ENCODE measurements at regions not wholly inside any gene's neighbourhood (a gene's known extent, or its start where the extent isn't known, plus 50 kb on each side); places are given as distances from the start of the nearest gene placed in this dataset.

GRCh38 chr11:27909386-27909785 lies 198.6 kb downstream of the KIF18A start:
- DNase-seq (ENCODE audit: low read depth in 2 of 2) = no peak
- TF ChIP-seq CTCF (IDR thresholded peaks at IDR 0.05; ENCODE audit: low read depth, low read length) = no peak

GRCh38 chr11:27908621-27909020 lies 199.3 kb downstream of the KIF18A start:
- DNase-seq (ENCODE audit: low read depth in 2 of 2) = no peak
- H3K4me3 ChIP-seq (replicated peaks in 1 of 2; ENCODE audit: low read depth in 2 of 2, low read length in 2 of 2) = no peak overlapping the region
- no peak for TF ChIP-seq CTCF (IDR thresholded peaks at IDR 0.05; ENCODE audit: low read depth, low read length)

More at GRCh38 chr11:27909386-27909785, 198.6 kb downstream of the KIF18A start:
- H3K4me3 ChIP-seq (replicated peaks in 1 of 2; ENCODE audit: low read depth in 2 of 2, low read length in 2 of 2) = no peak overlapping the region

GRCh38 chr11:27907530-27907929 lies 200.4 kb downstream of the KIF18A start:
- no peak for DNase-seq (ENCODE audit: low read depth in 2 of 2)
- no peak for TF ChIP-seq CTCF (IDR thresholded peaks at IDR 0.05; ENCODE audit: low read depth, low read length)
- H3K4me3 ChIP-seq (replicated peaks in 1 of 2; ENCODE audit: low read depth in 2 of 2, low read length in 2 of 2) = no peak overlapping the region

- TF ChIP-seq CTCF (IDR thresholded peaks at IDR 0.05; ENCODE audit: low read depth, low read length) = no peak
- DNase-seq (ENCODE audit: low read depth in 2 of 2) = no peak
Observed at GRCh38 chr11:27907091-27907490, 200.9 kb downstream of the KIF18A start.

GRCh38 chr11:27904358-27905055 lies 203.4 kb downstream of the KIF18A start:
- DNase-seq (ENCODE audit: low read depth in 2 of 2) = peak in 1 of 2 donors; percentile 56
- no peak for TF ChIP-seq CTCF (IDR thresholded peaks at IDR 0.05; ENCODE audit: low read depth, low read length)
- no peak overlapping the region for H3K4me3 ChIP-seq (replicated peaks in 1 of 2; ENCODE audit: low read depth in 2 of 2, low read length in 2 of 2)

More at GRCh38 chr11:27907091-27907490, 200.9 kb downstream of the KIF18A start:
- H3K4me3 ChIP-seq (replicated peaks in 1 of 2; ENCODE audit: low read depth in 2 of 2, low read length in 2 of 2) = no peak overlapping the region

- no peak overlapping the region for H3K4me3 ChIP-seq (replicated peaks in 1 of 2; ENCODE audit: low read depth in 2 of 2, low read length in 2 of 2)
- TF ChIP-seq CTCF (IDR thresholded peaks at IDR 0.05; ENCODE audit: low read depth, low read length) = no peak
- peak in 1 of 2 donors; percentile 76 for DNase-seq (ENCODE audit: low read depth in 2 of 2)
Observed at GRCh38 chr11:27902981-27903624, 202.8 kb upstream of the BDNF start.
